DND-41 (cell line): ENCODE measurements at regions not wholly inside any gene's neighbourhood (a gene's known extent, or its start where the extent isn't known, plus 50 kb on each side); places are given as distances from the start of the nearest gene placed in this dataset.

Experiments
- EZH2 ChIP-seq: IDR thresholded peaks from 3 replicates; pipeline ENCODE4 v1.6.1; 2012; ENCODE audit warnings: borderline replicate concordance, low read depth, mild to moderate bottlenecking, moderate library complexity, low read length, inconsistent platforms; ENCODE audit not compliant: severe bottlenecking
- TF ChIP-seq, protein P1 (sequence below): IDR thresholded peaks from 2 replicates; pipeline ENCODE4 v1.5.1; 2012; ENCODE audit warnings: borderline replicate concordance, low read length, moderate library complexity, mild to moderate bottlenecking; ENCODE audit not compliant: poor library complexity, severe bottlenecking; ENCODE audit errors: extremely low read depth

DNA sequence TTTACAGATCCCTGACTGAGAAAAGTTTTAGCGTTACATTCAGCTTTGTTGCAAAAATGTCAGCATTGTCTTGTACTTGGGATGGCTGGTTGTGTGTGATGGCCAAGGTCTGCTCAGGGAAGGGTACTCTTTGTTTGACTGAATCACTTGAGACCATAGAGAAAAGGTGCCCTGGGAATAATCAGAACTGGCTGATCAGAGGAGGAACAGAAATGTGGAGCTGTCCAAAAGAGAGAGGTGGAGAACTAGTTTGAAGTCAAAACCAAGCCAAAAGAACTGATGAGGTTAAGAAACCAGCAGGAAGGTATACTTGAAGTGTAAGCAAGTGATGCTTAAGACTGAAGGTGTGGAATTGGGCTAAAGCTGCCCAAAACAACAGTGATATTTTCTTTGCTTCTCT lies 107.6 kb upstream of the LYPLAL1 start:
- TF ChIP-seq, protein P1, sequence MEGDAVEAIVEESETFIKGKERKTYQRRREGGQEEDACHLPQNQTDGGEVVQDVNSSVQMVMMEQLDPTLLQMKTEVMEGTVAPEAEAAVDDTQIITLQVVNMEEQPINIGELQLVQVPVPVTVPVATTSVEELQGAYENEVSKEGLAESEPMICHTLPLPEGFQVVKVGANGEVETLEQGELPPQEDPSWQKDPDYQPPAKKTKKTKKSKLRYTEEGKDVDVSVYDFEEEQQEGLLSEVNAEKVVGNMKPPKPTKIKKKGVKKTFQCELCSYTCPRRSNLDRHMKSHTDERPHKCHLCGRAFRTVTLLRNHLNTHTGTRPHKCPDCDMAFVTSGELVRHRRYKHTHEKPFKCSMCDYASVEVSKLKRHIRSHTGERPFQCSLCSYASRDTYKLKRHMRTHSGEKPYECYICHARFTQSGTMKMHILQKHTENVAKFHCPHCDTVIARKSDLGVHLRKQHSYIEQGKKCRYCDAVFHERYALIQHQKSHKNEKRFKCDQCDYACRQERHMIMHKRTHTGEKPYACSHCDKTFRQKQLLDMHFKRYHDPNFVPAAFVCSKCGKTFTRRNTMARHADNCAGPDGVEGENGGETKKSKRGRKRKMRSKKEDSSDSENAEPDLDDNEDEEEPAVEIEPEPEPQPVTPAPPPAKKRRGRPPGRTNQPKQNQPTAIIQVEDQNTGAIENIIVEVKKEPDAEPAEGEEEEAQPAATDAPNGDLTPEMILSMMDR = no peak
- TF ChIP-seq EZH2 = no peak
